Spleen (tissue), 11 donors: ENCODE measurements at regions not wholly inside any gene's neighbourhood (a gene's known extent, or its start where the extent isn't known, plus 50 kb on each side); places are given as distances from the start of the nearest gene placed in this dataset.

Experiments used
- DNase-seq: peaks from one replicate; pipeline ENCODE4 v3.0.0-alpha.2; 2020
- H3K27ac ChIP-seq, 8 donors: fragments of 200-600 bp; sonication (generic) in 7 of 8; 1 replicate in 4 of 8; 2 replicates in 4 of 8; pipeline versions ENCODE4 v1.5.0 to v1.8.0; 2016 to 2021; ENCODE audit warnings: inconsistent platforms in 4 of 8, mild to moderate bottlenecking in 4 of 8, moderate library complexity in 1 of 8
- H3K27me3 ChIP-seq, 7 donors: fragments of 200-600 bp; sonication (generic) in 6 of 7; replicated peaks in 1 of 7; 1 replicate in 4 of 7; 2 replicates in 3 of 7; pipeline versions ENCODE4 v1.5.0 to v1.8.0; 2016 to 2021; ENCODE audit warnings: inconsistent platforms in 3 of 7, mild to moderate bottlenecking in 1 of 7
- H3K36me3 ChIP-seq, 6 donors: fragments of 200-600 bp; sonication (generic) in 5 of 6; 1 replicate in 4 of 6; 2 replicates in 2 of 6; pipeline versions ENCODE4 v1.5.0 to v1.8.0; 2016 to 2021; ENCODE audit warnings: inconsistent platforms in 2 of 6
- H3K4me1 ChIP-seq, 6 donors: fragments of 200-600 bp; sonication (generic) in 5 of 6; 1 replicate in 3 of 6; 2 replicates in 3 of 6; pipeline versions ENCODE4 v1.5.0 to v1.8.0; 2016 to 2021; ENCODE audit warnings: inconsistent platforms in 3 of 6
- H3K4me3 ChIP-seq, 8 donors: fragments of 200-600 bp; sonication (generic) in 7 of 8; 1 replicate in 4 of 8; 2 replicates in 4 of 8; pipeline versions ENCODE4 v1.5.0 to v1.8.0; 2016 to 2021; ENCODE audit warnings: inconsistent platforms in 4 of 8, mild to moderate bottlenecking in 4 of 8, moderate library complexity in 2 of 8
- H3K9me3 ChIP-seq, 8 donors: fragments of 200-600 bp; sonication (generic) in 7 of 8; 1 replicate in 4 of 8; 2 replicates in 4 of 8; pipeline versions ENCODE4 v1.5.0 to v1.8.0; 2016 to 2021; ENCODE audit warnings: inconsistent platforms in 4 of 8
- CTCF ChIP-seq, 11 experiments: fragments of 200-600 bp in 7 of 11; fragments of 450-650 bp in 4 of 11; sonication (generic) in 4 of 11; IDR thresholded peaks in 8 of 11; conservative IDR thresholded peaks in 3 of 11; 1 replicate in 7 of 11; 2 replicates in 4 of 11; pipeline versions ENCODE4 v1.4.0 to v1.8.0; 2016 to 2021; ENCODE audit warnings: antibody characterized with exemption in 11 of 11, inconsistent platforms in 4 of 11, mild to moderate bottlenecking in 1 of 11
- POLR2A ChIP-seq, 3 donors: fragments of 450-650 bp; IDR thresholded peaks; one replicate each; pipeline ENCODE4 v1.5.1; 2017; ENCODE audit warnings: antibody characterized with exemption in 3 of 3, mild to moderate bottlenecking in 1 of 3
- POLR2AphosphoS5 ChIP-seq, 3 donors: sonication (generic); formaldehyde crosslinking; IDR thresholded peaks; one replicate each; pipeline ENCODE4 v1.5.1; 2017; ENCODE audit warnings: antibody characterized with exemption in 3 of 3
- WGBS, 5 donors: extraction: QIAGEN DNeasy Blood & Tissue Kit in 3 of 5; methylation state at CpG; one replicate each; pipeline versions ENCODE4 v1.1.5 to v1.1.7; 2013 to 2018; 5-methylcytosine and 5-hydroxymethylcytosine counted together
- intact Hi-C: fragments of 100-400 bp; cut with DNase I; formaldehyde crosslinking; loops from one replicate; pipeline ENCODE4 v1.15.0; 2023; ENCODE audit warnings: low total_unique reads
- donor health status: healthy with polysubstance abuse.
- donor health status: DM: no; HTN: no; CAD: no; lungs with moderate emphysema.
- donor health status: DM: no; HTN: no; CAD: no.
- donor health status: Bipolar disorder and iron deficiency.
- donor health status: healthy.
- donor health status: DM: no; HTN: no; CAD: no.
- donor health status: DM: yes; HTN: yes; CAD: no.

- Histone ChIP-seq H3K27ac (no peak overlapping the region), H3K27me3 (no peaks in the 10 kb centered on the region), H3K4me1 (no peaks in the 10 kb centered on the region), H3K9me3 (peaks cover 0 to 24% (median 2%) of the 10 kb centered on the region in 8 donors), H3K36me3 (no peaks in the 10 kb centered on the region), H3K4me3 (no peak overlapping the region)
- intact Hi-C loops = no loop called here
- DNase-seq = no peak
- no peak for TF ChIP-seq POLR2A (IDR thresholded peaks at IDR 0.05)
- TF ChIP-seq POLR2AphosphoS5 (IDR thresholded peaks at IDR 0.05) = no peak
- no peak for TF ChIP-seq CTCF (IDR thresholded peaks at IDR 0.05 in 8 of 11, conservative IDR thresholded peaks at IDR 0.05 in 3 of 11)
- WGBS, 5 donors = 92 to 98% (median 96%) methylated on average over 1 of the region's 1 CpG
Measured at GRCh38 chr3:106881186-106881585, 496.1 kb upstream of the CCDC54 start.

GRCh38 chr3:106882297-106882696, 494.9 kb upstream of the CCDC54 start:
- Histone ChIP-seq H3K36me3 (no peaks in the 10 kb centered on the region), H3K27ac (no peak overlapping the region), H3K27me3 (no peaks in the 10 kb centered on the region), H3K4me1 (no peaks in the 10 kb centered on the region), H3K9me3 (peaks cover 0 to 29% (median 5%) of the 10 kb centered on the region in 8 donors), H3K4me3 (no peak overlapping the region)
- 60 to 78% (median 68%) methylated on average over 2 of the region's 2 CpGs for WGBS, 5 donors
- TF ChIP-seq CTCF (IDR thresholded peaks at IDR 0.05 in 8 of 11, conservative IDR thresholded peaks at IDR 0.05 in 3 of 11) (no peak), POLR2AphosphoS5 (IDR thresholded peaks at IDR 0.05) (no peak), POLR2A (IDR thresholded peaks at IDR 0.05) (no peak)
- no peak for DNase-seq
- intact Hi-C loops = no loop called here

GRCh38 chr3:106906074-106906473, 471.2 kb upstream of the CCDC54 start:
- DNase-seq = no peak
- intact Hi-C loops = no loop called here
- Histone ChIP-seq H3K27me3 (no peaks in the 10 kb centered on the region), H3K36me3 (no peaks in the 10 kb centered on the region), H3K27ac (no peak overlapping the region), H3K4me3 (no peak overlapping the region), H3K4me1 (no peaks in the 10 kb centered on the region), H3K9me3 (peaks cover 0 to 17% (median 3%) of the 10 kb centered on the region in 8 donors)
- WGBS, 5 donors = 56 to 66% (median 62%) methylated on average over 4 of the region's 4 CpGs
- TF ChIP-seq POLR2AphosphoS5 (IDR thresholded peaks at IDR 0.05) = no peak
- no peak for TF ChIP-seq POLR2A (IDR thresholded peaks at IDR 0.05)
- no peak for TF ChIP-seq CTCF (IDR thresholded peaks at IDR 0.05 in 8 of 11, conservative IDR thresholded peaks at IDR 0.05 in 3 of 11)

- H3K27me3 ChIP-seq = no peaks in the 10 kb centered on the region
- H3K4me1 ChIP-seq = no peaks in the 10 kb centered on the region
- TF ChIP-seq POLR2AphosphoS5 (IDR thresholded peaks at IDR 0.05) (no peak), POLR2A (IDR thresholded peaks at IDR 0.05) (no peak), CTCF (IDR thresholded peaks at IDR 0.05 in 8 of 11, conservative IDR thresholded peaks at IDR 0.05 in 3 of 11) (no peak)
- intact Hi-C loops = no loop called here
- WGBS, 5 donors = 76 to 80% (median 80%) methylated on average over 10 of the region's 10 CpGs
- H3K4me3 ChIP-seq = no peak overlapping the region
- peaks cover 0 to 17% (median 3%) of the 10 kb centered on the region in 8 donors for H3K9me3 ChIP-seq
- peak; percentile 68 for DNase-seq
- no peaks in the 10 kb centered on the region for H3K36me3 ChIP-seq
- H3K27ac ChIP-seq = no peak overlapping the region
Measured at GRCh38 chr3:106908181-106908938, 468.9 kb upstream of the CCDC54 start.
